SW480 (cell line): ENCODE measurements at regions not wholly inside any gene's neighbourhood (a gene's known extent, or its start where the extent isn't known, plus 50 kb on each side); places are given as distances from the start of the nearest gene placed in this dataset.
A peak's percentile ranks its signal among the peaks of the same experiment; 100 is the strongest.
"Not testable (repeated sequence)": the region's sequence is repeated elsewhere in the genome, so short reads cannot be mapped to it uniquely, and the experiment has no call there.

ENCODE experiments used
- DNase-seq: peaks from one replicate; pipeline ENCODE4 v3.0.0-alpha.2; 2016; ENCODE audit warnings: low spot score

GRCh38 chr12:47488888-47489287, 216.9 kb downstream of the RPAP3 start:
- no peak for DNase-seq

GRCh38 chr12:47481041-47481440, 224.8 kb downstream of the RPAP3 start:
- no peak for DNase-seq

GRCh38 chr12:47478426-47478825, 227.4 kb downstream of the RPAP3 start:
- no peak for DNase-seq

- DNase-seq, result no peak
These were observed 232.7 kb downstream of the RPAP3 start for GRCh38 chr12:47473091-47473490.

GRCh38 chr12:47470349-47470748, 235.5 kb downstream of the RPAP3 start:
- not testable (repeated sequence) for DNase-seq

- not testable (repeated sequence) for DNase-seq
These were observed 241.9 kb downstream of the RPAP3 start for GRCh38 chr12:47463918-47464317.

GRCh38 chr12:47458279-47458678, 247.6 kb downstream of the RPAP3 start:
- peak; percentile 58 for DNase-seq

- no peak for DNase-seq
These were observed 256.0 kb downstream of the RPAP3 start for GRCh38 chr12:47449797-47450196.

- no peak for DNase-seq
These were observed 263.5 kb downstream of the RPAP3 start for GRCh38 chr12:47442310-47442709.

GRCh38 chr12:47441490-47441889, 264.3 kb downstream of the RPAP3 start:
- no peak for DNase-seq

- DNase-seq, result no peak
These were observed 267.7 kb downstream of the RPAP3 start for GRCh38 chr12:47438175-47438574.

- no peak for DNase-seq
These were observed 268.3 kb downstream of the RPAP3 start for GRCh38 chr12:47437570-47437969.

GRCh38 chr12:47433876-47434275, 272.0 kb downstream of the RPAP3 start:
- no peak for DNase-seq

GRCh38 chr12:47426678-47427309, 279.0 kb downstream of the RPAP3 start:
- peak; percentile 10 for DNase-seq

- no peak for DNase-seq
These were observed 283.2 kb downstream of the RPAP3 start for GRCh38 chr12:47422611-47423010.

GRCh38 chr12:47419497-47419896, 286.3 kb downstream of the RPAP3 start:
- no peak for DNase-seq

GRCh38 chr12:47417955-47418354, 287.9 kb downstream of the RPAP3 start:
- no peak for DNase-seq

- DNase-seq, result no peak
These were observed 288.7 kb downstream of the RPAP3 start for GRCh38 chr12:47417121-47417520.

GRCh38 chr12:47415054-47415453, 290.8 kb downstream of the RPAP3 start:
- DNase-seq, result no peak

GRCh38 chr12:47414511-47414910, 291.3 kb downstream of the RPAP3 start:
- no peak for DNase-seq

GRCh38 chr12:47413806-47414205, 292.0 kb downstream of the RPAP3 start:
- no peak for DNase-seq

GRCh38 chr12:47412601-47413236, 293.1 kb downstream of the RPAP3 start:
- no peak for DNase-seq

- DNase-seq, result no peak
These were observed 293.9 kb downstream of the RPAP3 start for GRCh38 chr12:47411966-47412365.

- no peak for DNase-seq
These were observed 295.0 kb downstream of the RPAP3 start for GRCh38 chr12:47410862-47411261.
